Anterior cingulate cortex (tissue), 58 donors: ENCODE measurements at regions not wholly inside any gene's neighbourhood (a gene's known extent, or its start where the extent isn't known, plus 50 kb on each side); places are given as distances from the start of the nearest gene placed in this dataset.

Source experiments
- DNase-seq, 58 donors: peaks; one replicate each; lab custom pipeline; 2025; lab: John Stamatoyannopoulos, UW

- no peak for DNase-seq
Observed at GRCh38 chr11:92523611-92524010, 299.0 kb downstream of the FAT3 start.

GRCh38 chr11:92524542-92524941, 299.9 kb downstream of the FAT3 start:
- DNase-seq, result no peak

GRCh38 chr11:92527467-92527866, 302.8 kb downstream of the FAT3 start:
- DNase-seq, result no peak

- DNase-seq, result no peak
Observed at GRCh38 chr11:92528001-92528400, 303.4 kb downstream of the FAT3 start.

GRCh38 chr11:92531065-92531739, 306.6 kb downstream of the FAT3 start:
- no peak for DNase-seq

- DNase-seq, result no peak
Observed at GRCh38 chr11:92533657-92534335, 309.2 kb downstream of the FAT3 start.

- DNase-seq, result no peak
Observed at GRCh38 chr11:92536883-92537282, 312.3 kb downstream of the FAT3 start.

- no peak for DNase-seq
Observed at GRCh38 chr11:92540096-92540495, 315.5 kb downstream of the FAT3 start.

- no peak for DNase-seq
Observed at GRCh38 chr11:92545906-92546471, 321.4 kb downstream of the FAT3 start.

GRCh38 chr11:92546603-92547002, 322.0 kb downstream of the FAT3 start:
- DNase-seq, result no peak

GRCh38 chr11:92550411-92550810, 325.8 kb downstream of the FAT3 start:
- peak in 15 of 58 donors; percentile 0 to 9 (median 3) for DNase-seq

GRCh38 chr11:92550871-92551270, 326.3 kb downstream of the FAT3 start:
- no peak for DNase-seq

GRCh38 chr11:92552942-92553341, 328.3 kb downstream of the FAT3 start:
- no peak for DNase-seq

GRCh38 chr11:92554688-92555087, 330.1 kb downstream of the FAT3 start:
- no peak for DNase-seq

- DNase-seq, result no peak
Observed at GRCh38 chr11:92556431-92556830, 331.8 kb downstream of the FAT3 start.

GRCh38 chr11:92557879-92558278, 333.3 kb downstream of the FAT3 start:
- no peak for DNase-seq

GRCh38 chr11:92558323-92558722, 333.7 kb downstream of the FAT3 start:
- no peak for DNase-seq

- no peak for DNase-seq
Observed at GRCh38 chr11:92569726-92570125, 345.1 kb downstream of the FAT3 start.

- no peak for DNase-seq
Observed at GRCh38 chr11:92572559-92572958, 347.9 kb downstream of the FAT3 start.

- DNase-seq, result no peak
Observed at GRCh38 chr11:92576315-92576714, 351.7 kb downstream of the FAT3 start.

GRCh38 chr11:92580908-92581307, 356.3 kb downstream of the FAT3 start:
- DNase-seq, result peak in 19 of 58 donors; percentile 1 to 36 (median 9)

GRCh38 chr11:92588393-92588792, 363.8 kb downstream of the FAT3 start:
- peak in 1 of 58 donors; percentile 8 for DNase-seq
